HEK293 (cell line): ENCODE measurements at regions not wholly inside any gene's neighbourhood (a gene's known extent, or its start where the extent isn't known, plus 50 kb on each side); places are given as distances from the start of the nearest gene placed in this dataset.
A peak's percentile ranks its signal among the peaks of the same experiment; 100 is the strongest.

ENCODE experiments used
- CTCF ChIA-PET: fragments of 350-600 bp; formaldehyde crosslinking; extraction: SDS; loops from one replicate; lab custom pipeline; 2021; ENCODE audit warnings: antibody characterized with exemption; lab: Yijun Ruan, JAX
- POLR2A ChIA-PET: fragments of 300-600 bp; formaldehyde crosslinking; extraction: SDS; loops from one replicate; lab custom pipeline; 2020; ENCODE audit warnings: antibody characterized with exemption, inconsistent platforms; lab: Yijun Ruan, JAX
- H3K27ac ChIP-seq: fragments of 200-500 bp; sonication (Bioruptor generic); 2 replicates; pipeline ENCODE4 v1.5.1; 2014; ENCODE audit warnings: low read depth, low read length, control low read depth, inconsistent platforms; ENCODE audit errors: extremely low read depth
- H3K36me3 ChIP-seq, 2 experiments: fragments of 200-500 bp in 1 of 2; sonication (Bioruptor generic) in 1 of 2; 1 replicate in 1 of 2; 2 replicates in 1 of 2; pipeline ENCODE4 v1.5.1; 2014 to 2017; ENCODE audit warnings: inconsistent platforms in 2 of 2, low read length in 2 of 2; ENCODE audit not compliant: control insufficient read depth in 2 of 2, insufficient read depth in 1 of 2
- H3K4me1 ChIP-seq: fragments of 200-500 bp; sonication (Bioruptor generic); 2 replicates; pipeline ENCODE4 v1.5.1; 2014; ENCODE audit warnings: mild to moderate bottlenecking, low read length, inconsistent platforms; ENCODE audit not compliant: control insufficient read depth, insufficient read depth
- H3K4me3 ChIP-seq: 2 replicates; pipeline ENCODE4 v1.5.1; 2011; ENCODE audit warnings: low read depth, mild to moderate bottlenecking, control low read depth, low read length, moderate library complexity
- H3K9me3 ChIP-seq: fragments of 200-500 bp; sonication (Bioruptor generic); 2 replicates; pipeline ENCODE4 v1.5.1; 2014; ENCODE audit warnings: low read depth, low read length, inconsistent platforms; ENCODE audit not compliant: control insufficient read depth, insufficient read depth
- FEZF1 ChIP-seq: fragments of 450-650 bp; formaldehyde crosslinking; IDR thresholded peaks from 2 replicates; pipeline ENCODE4 v1.5.1; 2016; ENCODE audit warnings: missing biosample characterization, missing genetic modification characterization
- OSR2 ChIP-seq: fragments of 450-650 bp; formaldehyde crosslinking; IDR thresholded peaks from 2 replicates; pipeline ENCODE4 v1.5.1; 2016; ENCODE audit warnings: missing biosample characterization, missing genetic modification characterization
- PRDM2 ChIP-seq: fragments of 450-650 bp; formaldehyde crosslinking; IDR thresholded peaks from 2 replicates; pipeline ENCODE4 v1.5.1; 2016; ENCODE audit warnings: missing biosample characterization, missing genetic modification characterization, borderline replicate concordance
- REPIN1 ChIP-seq: fragments of 450-650 bp; formaldehyde crosslinking; IDR thresholded peaks from 2 replicates; pipeline ENCODE4 v1.5.1; 2017; ENCODE audit warnings: missing biosample characterization, missing genetic modification characterization, low read depth
- SP2 ChIP-seq: fragments of 450-650 bp; formaldehyde crosslinking; IDR thresholded peaks from 2 replicates; pipeline ENCODE4 v1.5.1; 2016; ENCODE audit warnings: missing biosample characterization, missing genetic modification characterization
- SP7 ChIP-seq: fragments of 450-650 bp; formaldehyde crosslinking; IDR thresholded peaks from 2 replicates; pipeline ENCODE4 v1.5.1; 2016; ENCODE audit warnings: missing biosample characterization, missing genetic modification characterization
- ZBTB17 ChIP-seq: fragments of 450-650 bp; formaldehyde crosslinking; IDR thresholded peaks from 2 replicates; pipeline ENCODE4 v1.5.1; 2016; ENCODE audit warnings: missing biosample characterization, missing genetic modification characterization
- ZNF133 ChIP-seq: fragments of 450-650 bp; formaldehyde crosslinking; IDR thresholded peaks from 2 replicates; pipeline ENCODE4 v1.5.1; 2016; ENCODE audit warnings: missing biosample characterization, missing genetic modification characterization
- ZNF211 ChIP-seq: fragments of 450-650 bp; formaldehyde crosslinking; IDR thresholded peaks from 2 replicates; pipeline ENCODE4 v1.5.1; 2016; ENCODE audit warnings: low read depth, missing biosample characterization, missing genetic modification characterization
- ZNF311 ChIP-seq: fragments of 450-650 bp; formaldehyde crosslinking; IDR thresholded peaks from 2 replicates; pipeline ENCODE4 v1.5.1; 2017; ENCODE audit warnings: missing biosample characterization, missing genetic modification characterization, borderline replicate concordance
- ZNF324 ChIP-seq: fragments of 450-650 bp; formaldehyde crosslinking; IDR thresholded peaks from 2 replicates; pipeline ENCODE4 v1.5.1; 2016; ENCODE audit warnings: missing biosample characterization, missing genetic modification characterization
- ZNF621 ChIP-seq: fragments of 450-650 bp; formaldehyde crosslinking; IDR thresholded peaks from 2 replicates; pipeline ENCODE4 v1.5.1; 2017; ENCODE audit warnings: missing biosample characterization, missing genetic modification characterization
- ZNF624 ChIP-seq: fragments of 450-650 bp; formaldehyde crosslinking; IDR thresholded peaks from 2 replicates; pipeline ENCODE4 v1.5.1; 2017; ENCODE audit warnings: missing biosample characterization, missing genetic modification characterization
- ZSCAN30 ChIP-seq: fragments of 450-650 bp; IDR thresholded peaks from 2 replicates; pipeline ENCODE4 v1.5.1; 2018; ENCODE audit warnings: missing biosample characterization, mild to moderate bottlenecking, missing genetic modification characterization, moderate library complexity
- TF ChIP-seq, protein P1 (sequence below): fragments of 450-650 bp; formaldehyde crosslinking; IDR thresholded peaks from 2 replicates; pipeline ENCODE4 v1.5.1; 2016; ENCODE audit warnings: missing biosample characterization, missing genetic modification characterization

DNA sequence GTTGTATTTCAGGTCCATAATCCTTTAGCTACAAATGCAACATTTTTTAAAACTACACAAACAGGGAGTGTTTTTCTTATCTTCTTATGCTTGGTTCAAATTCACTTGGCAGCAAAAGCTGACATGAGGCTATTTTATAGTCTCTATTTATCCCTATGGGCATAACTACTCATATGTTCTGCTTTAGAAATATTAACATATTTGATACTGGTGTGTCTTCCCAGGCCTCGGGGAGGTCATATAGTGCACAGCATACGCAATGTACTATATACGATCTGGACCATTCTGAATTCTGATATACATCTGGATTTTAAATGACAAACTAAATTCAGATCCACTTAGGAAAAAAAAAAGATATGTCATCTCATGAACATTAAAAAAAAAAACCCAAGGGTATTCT lies 69.2 kb downstream of the TFAP2C start:
- H3K9me3 ChIP-seq, result no peaks in the 10 kb centered on the region
- ChIA-PET CTCF (no interaction called here), POLR2A (no interaction called here)
- TF ChIP-seq SP2 (no peak), ZNF311 (no peak), ZNF621 (no peak), SP7 (no peak), FEZF1 (no peak), ZNF133 (tag by site-specific recombination) (no peak)
- no peak overlapping the region for H3K4me3 ChIP-seq
- no peak overlapping the region for H3K27ac ChIP-seq
- no peaks in the 10 kb centered on the region for H3K4me1 ChIP-seq
- H3K36me3 ChIP-seq, result no peaks in the 10 kb centered on the region

DNA sequence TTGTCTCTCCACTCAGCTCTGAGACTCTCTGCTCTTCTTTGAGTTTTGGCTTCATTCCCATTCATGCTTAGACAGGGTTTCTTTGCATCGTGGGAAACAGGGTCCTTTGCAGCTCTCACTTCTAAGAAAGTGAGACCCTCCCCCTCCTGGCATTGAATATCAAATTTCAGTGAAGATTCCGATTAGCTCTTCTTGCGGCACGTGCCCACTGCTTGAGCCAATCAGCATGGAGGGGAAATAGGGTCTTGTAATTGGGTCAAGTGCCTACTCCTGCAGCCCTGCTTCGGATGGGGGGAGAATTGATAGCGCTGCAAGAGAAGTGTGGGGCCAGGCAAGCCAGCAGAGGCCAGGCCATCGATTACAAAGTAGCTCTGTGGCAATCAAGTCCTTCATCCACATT lies 69.6 kb downstream of the TFAP2C start:
- H3K9me3 ChIP-seq, result no peaks in the 10 kb centered on the region

GRCh38 chr20:56702931-56703840 lies 74.1 kb downstream of the TFAP2C start:
- Histone ChIP-seq H3K9me3 (no peaks in the 10 kb centered on the region), H3K27ac (no peak overlapping the region), H3K36me3 (no peaks in the 10 kb centered on the region), H3K4me1 (no peaks in the 10 kb centered on the region), H3K4me3 (no peak overlapping the region)
- CTCF ChIA-PET, result no interaction called here
- POLR2A ChIA-PET, result no interaction called here
- TF ChIP-seq REPIN1 (tag by site-specific recombination), result no peak
- TF ChIP-seq, protein P1, sequence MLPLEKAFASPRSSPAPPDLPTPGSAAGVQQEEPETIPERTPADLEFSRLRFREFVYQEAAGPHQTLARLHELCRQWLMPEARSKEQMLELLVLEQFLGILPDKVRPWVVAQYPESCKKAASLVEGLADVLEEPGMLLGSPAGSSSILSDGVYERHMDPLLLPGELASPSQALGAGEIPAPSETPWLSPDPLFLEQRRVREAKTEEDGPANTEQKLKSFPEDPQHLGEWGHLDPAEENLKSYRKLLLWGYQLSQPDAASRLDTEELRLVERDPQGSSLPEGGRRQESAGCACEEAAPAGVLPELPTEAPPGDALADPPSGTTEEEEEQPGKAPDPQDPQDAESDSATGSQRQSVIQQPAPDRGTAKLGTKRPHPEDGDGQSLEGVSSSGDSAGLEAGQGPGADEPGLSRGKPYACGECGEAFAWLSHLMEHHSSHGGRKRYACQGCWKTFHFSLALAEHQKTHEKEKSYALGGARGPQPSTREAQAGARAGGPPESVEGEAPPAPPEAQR (tag by site-specific recombination), result no peak
- TF ChIP-seq ZNF211 (tag by site-specific recombination), result no peak
- TF ChIP-seq ZNF324, result no peak
- TF ChIP-seq ZNF624 (tag by site-specific recombination), result no peak
- no peak for TF ChIP-seq OSR2 (tag by site-specific recombination)
- TF ChIP-seq SP2, result no peak
- TF ChIP-seq FEZF1, result no peak
- no peak for TF ChIP-seq PRDM2 (tag by site-specific recombination)

More for the DNA sequence above, 69.6 kb downstream of the TFAP2C start:
- ChIA-PET POLR2A (no interaction called here), CTCF (no interaction called here)
- Histone ChIP-seq H3K27ac (no peak overlapping the region), H3K4me1 (no peaks in the 10 kb centered on the region), H3K4me3 (no peak overlapping the region), H3K36me3 (no peaks in the 10 kb centered on the region)
- TF ChIP-seq ZSCAN30 (tag by site-specific recombination), result no peak
- peak; percentile 54; the same call in 1 of the 2 replicates for TF ChIP-seq ZBTB17
